MCF 10A (cell line): ENCODE measurements at regions not wholly inside any gene's neighbourhood (a gene's known extent, or its start where the extent isn't known, plus 50 kb on each side); places are given as distances from the start of the nearest gene placed in this dataset.

Source experiments
- BruUV-seq: library from RNA; stranded (reverse); fragments of 400-500 nt; replicated peaks from 2 replicates; lab custom pipeline; 2021; lab: Mats Ljungman, UMichigan
- CTCF ChIA-PET: fragments of 300-600 bp; sonication (Branson Sonifier 250); formaldehyde crosslinking; extraction: SDS; loops from one replicate; lab custom pipeline; 2021; ENCODE audit warnings: antibody characterized with exemption, inconsistent platforms; lab: Yijun Ruan, JAX
- POLR2A ChIA-PET: fragments of 300-600, 350-650 bp; sonication (Branson Sonifier 250); formaldehyde crosslinking; extraction: SDS; loops from one replicate; lab custom pipeline; 2020; ENCODE audit warnings: antibody characterized with exemption, inconsistent platforms; lab: Yijun Ruan, JAX
- DNase-seq: peaks from one replicate; pipeline ENCODE4 v3.0.0-alpha.2; 2018; ENCODE audit not compliant: unreplicated experiment
- H3K27ac Mint-ChIP-seq: one replicate; pipeline ENCODE4 v1.8.0; 2022; ENCODE audit warnings: mild to moderate bottlenecking, low read depth, mixed read lengths; ENCODE audit not compliant: unreplicated experiment
- H3K27me3 Mint-ChIP-seq: one replicate; pipeline ENCODE4 v1.8.0; 2022; ENCODE audit warnings: mixed read lengths; ENCODE audit not compliant: insufficient read depth, unreplicated experiment
- H3K36me3 Mint-ChIP-seq: one replicate; pipeline ENCODE4 v1.8.0; 2022; ENCODE audit warnings: mild to moderate bottlenecking, moderate library complexity, mixed read lengths; ENCODE audit not compliant: insufficient read depth, unreplicated experiment
- H3K4me1 Mint-ChIP-seq: one replicate; pipeline ENCODE4 v1.8.0; 2022; ENCODE audit warnings: mixed read lengths; ENCODE audit not compliant: insufficient read depth, unreplicated experiment
- H3K4me3 Mint-ChIP-seq: one replicate; pipeline ENCODE4 v1.8.0; 2022; ENCODE audit warnings: mild to moderate bottlenecking, moderate library complexity, mixed read lengths; ENCODE audit not compliant: unreplicated experiment
- H3K9me3 Mint-ChIP-seq: one replicate; pipeline ENCODE4 v1.8.0; 2022; ENCODE audit warnings: mixed read lengths; ENCODE audit not compliant: unreplicated experiment
- CTCF ChIP-seq: fragments of 200-600 bp; IDR thresholded peaks from one replicate; pipeline ENCODE4 v1.8.0; 2022; ENCODE audit warnings: antibody characterized with exemption, mild to moderate bottlenecking; ENCODE audit not compliant: unreplicated experiment
- intact Hi-C: fragments of 100-400 bp; cut with micrococcal nuclease; formaldehyde crosslinking; loops from 2 replicates; pipeline ENCODE4 v1.14.1; 2022

- TF ChIP-seq CTCF = no peak
- Mint-ChIP-seq H3K27ac (no peak overlapping the region), H3K9me3 (peaks cover 25% of the 10 kb centered on the region), H3K36me3 (peaks cover 6% of the 10 kb centered on the region), H3K4me3 (no peak overlapping the region), H3K27me3 (no peaks in the 10 kb centered on the region), H3K4me1 (no peaks in the 10 kb centered on the region)
- ChIA-PET POLR2A (no interaction called here), CTCF (interaction anchor here (0.6 kb wide), 1 partner anchor 477 kb away, joined by 3 read pairs; no protein-coding TSS in a partner anchor)
- BruUV-seq = no TSS peak
- intact Hi-C loops = no loop called here
- no peak for DNase-seq
These were observed 569.9 kb downstream of the BUD13 start for GRCh38 chr11:116202922-116203321.

- H3K27me3 Mint-ChIP-seq = no peaks in the 10 kb centered on the region
- intact Hi-C loops = no loop called here
- CTCF ChIA-PET = interaction anchor here (2.7 kb wide), 1 partner anchor 17 kb away, joined by 8 read pairs; no protein-coding TSS in a partner anchor
These were observed 572.2 kb downstream of the BUD13 start for GRCh38 chr11:116200564-116200963.

GRCh38 chr11:116199182-116199581 is 573.6 kb downstream of the BUD13 start:
- ChIA-PET POLR2A (interaction anchor here (0.6 kb wide), 1 partner anchor 14 kb away, joined by 3 read pairs; no protein-coding TSS in a partner anchor), CTCF (interaction anchor here (0.6 to 2.7 kb wide), 3 partner anchors 11 to 932 kb away, joined by 3 to 8 read pairs (median 3); no protein-coding TSS in a partner anchor)
- intact Hi-C loops = no loop called here
- H3K36me3 Mint-ChIP-seq = peaks cover 6% of the 10 kb centered on the region
- no peak overlapping the region for H3K27ac Mint-ChIP-seq
- DNase-seq = no peak
- no TSS peak for BruUV-seq
- no peak for TF ChIP-seq CTCF
- H3K27me3 Mint-ChIP-seq = no peaks in the 10 kb centered on the region
- H3K9me3 Mint-ChIP-seq = peaks cover 42% of the 10 kb centered on the region
- no peaks in the 10 kb centered on the region for H3K4me1 Mint-ChIP-seq
- no peak overlapping the region for H3K4me3 Mint-ChIP-seq

More at GRCh38 chr11:116200564-116200963, 572.2 kb downstream of the BUD13 start:
- POLR2A ChIA-PET = interaction anchor here (0.6 kb wide), 1 partner anchor 572 kb away, joined by 3 read pairs; no protein-coding TSS in a partner anchor
- Mint-ChIP-seq H3K27ac (no peak overlapping the region), H3K36me3 (peaks cover 6% of the 10 kb centered on the region), H3K4me1 (no peaks in the 10 kb centered on the region), H3K4me3 (no peak overlapping the region), H3K9me3 (peaks cover 38% of the 10 kb centered on the region)
- no peak for DNase-seq
- no TSS peak for BruUV-seq
- no peak for TF ChIP-seq CTCF

- ChIA-PET POLR2A (no interaction called here), CTCF (no interaction called here)
- no peak for TF ChIP-seq CTCF
- no peak overlapping the region for H3K4me3 Mint-ChIP-seq
- intact Hi-C loops = no loop called here
- H3K4me1 Mint-ChIP-seq = no peaks in the 10 kb centered on the region
- peaks cover 40% of the 10 kb centered on the region for H3K9me3 Mint-ChIP-seq
- H3K27ac Mint-ChIP-seq = no peak overlapping the region
- no peaks in the 10 kb centered on the region for H3K36me3 Mint-ChIP-seq
- H3K27me3 Mint-ChIP-seq = no peaks in the 10 kb centered on the region
- BruUV-seq = no TSS peak
- no peak for DNase-seq
These were observed 578.5 kb downstream of the BUD13 start for GRCh38 chr11:116194156-116194904.
